ENCODE measurements at regions not wholly inside any gene's neighbourhood (a gene's known extent, or its start where the extent isn't known, plus 50 kb on each side); places are given as distances from the start of the nearest gene placed in this dataset.
"Not testable (repeated sequence)": the region's sequence is repeated elsewhere in the genome, so short reads cannot be mapped to it uniquely, and the experiment has no call there.

- POLR2A ChIA-PET; H3K27ac ChIP-seq (ENCODE audit: extremely low read length, insufficient read depth, low read length); DNase-seq (ENCODE audit: low spot score); H3K9me3 ChIP-seq (ENCODE audit: low read length); BruUV-seq (replicated peaks); H3K4me2 ChIP-seq (ENCODE audit: low read depth, low read length); H3K36me3 ChIP-seq (replicated peaks in 1 of 2; ENCODE audit: control insufficient read depth in 1 of 2, insufficient read depth in 2 of 2, low read length in 2 of 2); H3K9ac ChIP-seq (ENCODE audit: insufficient read depth, low read depth, low read length); H4K20me1 ChIP-seq (ENCODE audit: insufficient read depth, low read length); H3K4me1 ChIP-seq (ENCODE audit: insufficient read depth, low read length); intact Hi-C loops (cut with micrococcal nuclease; ENCODE audit: unreplicated experiment); FAIRE-seq; H3K79me2 ChIP-seq (ENCODE audit: insufficient read depth, low read length); ATAC-seq; H3K27me3 ChIP-seq (ENCODE audit: control insufficient read depth in 1 of 2, insufficient read depth in 2 of 2, low read length in 2 of 2); CTCF ChIA-PET (ENCODE audit: low intra/inter-chr PET ratio, low total read pairs); in situ Hi-C loops (cut with HindIII; ENCODE audit: extremely low pct_ligation_motif_present, low pct_unique_long_range_greater_than_20kb); H2AFZ ChIP-seq (ENCODE audit: low read length); H3K4me3 ChIP-seq (replicated peaks in 1 of 3; ENCODE audit: insufficient read depth in 1 of 3, low read depth in 2 of 3, low read length in 3 of 3): not testable (repeated sequence)
- TF ChIP-seq ZNF281 (CRISPR knock-in tag; IDR thresholded peaks at IDR 0.05; ENCODE audit: borderline replicate concordance) = peak; percentile 64; the same call in 1 of the 2 replicates
- WGBS (ENCODE audit: low lambda C conversion rate) = 0% methylated on average over 5 of the region's 15 CpGs
Measured at GRCh38 chr17:52409222-52409621, 250.7 kb upstream of the CA10 start.

GRCh38 chr17:52395308-52395707 is 236.8 kb upstream of the CA10 start:
- in situ Hi-C loops (cut with HindIII; ENCODE audit: extremely low pct_ligation_motif_present, low pct_unique_long_range_greater_than_20kb) (no loop called here), intact Hi-C loops (cut with micrococcal nuclease; ENCODE audit: unreplicated experiment) (no loop called here)
- Histone ChIP-seq H3K9ac (ENCODE audit: insufficient read depth, low read depth, low read length) (no peak overlapping the region), H3K27ac (ENCODE audit: extremely low read length, insufficient read depth, low read length) (no peak overlapping the region), H4K20me1 (ENCODE audit: insufficient read depth, low read length) (no peaks in the 10 kb centered on the region), H3K36me3 (replicated peaks in 1 of 2; ENCODE audit: control insufficient read depth in 1 of 2, insufficient read depth in 2 of 2, low read length in 2 of 2) (no peaks in the 10 kb centered on the region), H3K4me2 (ENCODE audit: low read depth, low read length) (no peak overlapping the region), H3K9me3 (ENCODE audit: low read length) (peaks cover 36% of the 10 kb centered on the region), H3K79me2 (ENCODE audit: insufficient read depth, low read length) (no peaks in the 10 kb centered on the region), H3K27me3 (ENCODE audit: control insufficient read depth in 1 of 2, insufficient read depth in 2 of 2, low read length in 2 of 2) (no peaks in the 10 kb centered on the region), H3K4me1 (ENCODE audit: insufficient read depth, low read length) (no peaks in the 10 kb centered on the region), H3K4me3 (replicated peaks in 1 of 3; ENCODE audit: insufficient read depth in 1 of 3, low read depth in 2 of 3, low read length in 3 of 3) (no peak overlapping the region), H2AFZ (ENCODE audit: low read length) (no peak overlapping the region)
- FAIRE-seq (no peak), ATAC-seq (no peak), DNase-seq (ENCODE audit: low spot score) (no peak)
- POLR2A ChIA-PET = no interaction called here
- CTCF ChIA-PET (ENCODE audit: low intra/inter-chr PET ratio, low total read pairs) = no interaction called here
- WGBS (ENCODE audit: low lambda C conversion rate) = 5% methylated on average over 3 of the region's 3 CpGs
- TF ChIP-seq ZNF282 (IDR thresholded peaks at IDR 0.05; ENCODE audit: partially characterized antibody) (no peak), ZNF841 (CRISPR knock-in tag; IDR thresholded peaks at IDR 0.05; ENCODE audit: borderline replicate concordance) (no peak), ZNF576 (CRISPR knock-in tag; IDR thresholded peaks at IDR 0.05) (no peak), SNAPC2 (CRISPR knock-in tag; IDR thresholded peaks at IDR 0.05) (no peak), SALL1 (CRISPR knock-in tag; IDR thresholded peaks at IDR 0.05) (no peak), ZKSCAN5 (CRISPR knock-in tag; IDR thresholded peaks at IDR 0.05) (no peak), ZNF235 (CRISPR knock-in tag; IDR thresholded peaks at IDR 0.05; ENCODE audit: borderline replicate concordance) (no peak), ZNF414 (CRISPR knock-in tag; IDR thresholded peaks at IDR 0.05) (no peak), ZNF747 (CRISPR knock-in tag; IDR thresholded peaks at IDR 0.05; ENCODE audit: borderline replicate concordance) (no peak), SETDB1 (CRISPR knock-in tag; IDR thresholded peaks at IDR 0.05; ENCODE audit: borderline replicate concordance) (no peak)
- BruUV-seq (replicated peaks) = no TSS peak

All from HepG2 (cell line).